OCI-M2 (cell line): ENCODE measurements at regions not wholly inside any gene's neighbourhood (a gene's known extent, or its start where the extent isn't known, plus 50 kb on each side); places are given as distances from the start of the nearest gene placed in this dataset.

Experiments used
- DNase-seq: peaks from one replicate; lab custom pipeline; 2025; ENCODE audit not compliant: unreplicated experiment; lab: John Stamatoyannopoulos, UW

DNA sequence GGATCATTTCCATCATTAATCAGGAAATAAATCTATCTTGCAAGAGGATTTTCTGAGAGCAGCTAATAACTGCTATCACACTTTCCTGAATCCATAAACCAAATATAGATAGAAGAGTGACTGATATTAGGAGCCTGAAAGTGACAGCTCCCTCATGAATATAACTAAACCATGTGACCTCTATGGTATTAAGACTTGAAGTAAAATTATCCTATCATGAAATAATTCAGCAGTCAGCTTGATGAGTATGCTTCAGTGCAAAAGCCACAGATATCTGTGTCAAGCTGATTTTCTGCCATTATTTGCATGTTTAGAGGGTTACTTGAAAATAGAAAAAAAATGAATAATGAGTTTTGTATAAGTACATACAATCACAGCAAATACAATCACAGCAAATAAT, 80.1 kb upstream of the PPP1R3A start:
- no peak for DNase-seq

GRCh38 chr7:113996405-113996804, 77.6 kb upstream of the PPP1R3A start:
- DNase-seq, result no peak

DNA sequence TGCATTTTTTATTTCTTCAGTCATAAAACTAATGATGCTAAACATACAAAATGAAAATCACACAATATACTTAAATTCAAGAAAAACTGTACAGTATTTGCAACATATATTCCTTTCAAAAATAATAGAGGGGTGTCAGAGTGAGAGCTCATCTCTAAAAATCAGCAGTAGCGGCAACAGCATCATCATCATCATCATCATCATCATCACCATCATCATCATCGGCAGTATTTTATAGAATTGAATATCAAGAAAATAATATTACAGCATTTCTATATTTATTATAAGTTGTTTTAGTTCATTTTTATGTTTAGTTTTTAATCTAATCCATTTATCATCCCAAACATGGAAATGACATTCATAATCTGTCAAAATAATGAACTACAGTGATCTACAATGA, 67.4 kb upstream of the PPP1R3A start:
- DNase-seq, result no peak

DNA sequence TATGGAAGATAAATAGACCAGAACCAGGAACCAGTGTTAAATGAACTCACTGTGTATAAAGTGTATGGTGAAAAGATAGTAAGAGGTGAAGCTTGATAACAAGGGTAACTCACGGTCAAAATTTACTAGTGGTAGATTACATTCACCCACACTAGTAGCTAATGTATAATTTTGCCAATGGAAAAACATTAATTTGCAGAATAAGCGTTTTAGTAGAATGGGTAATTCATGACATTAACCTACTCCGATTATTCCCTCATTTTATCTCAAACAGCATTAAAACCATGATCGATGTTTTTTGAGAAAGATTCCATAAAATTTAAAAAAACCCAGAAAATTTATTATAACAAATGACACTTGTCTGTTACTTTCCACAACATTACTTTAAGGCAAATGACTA, 57.7 kb upstream of the PPP1R3A start:
- DNase-seq, result no peak

DNA sequence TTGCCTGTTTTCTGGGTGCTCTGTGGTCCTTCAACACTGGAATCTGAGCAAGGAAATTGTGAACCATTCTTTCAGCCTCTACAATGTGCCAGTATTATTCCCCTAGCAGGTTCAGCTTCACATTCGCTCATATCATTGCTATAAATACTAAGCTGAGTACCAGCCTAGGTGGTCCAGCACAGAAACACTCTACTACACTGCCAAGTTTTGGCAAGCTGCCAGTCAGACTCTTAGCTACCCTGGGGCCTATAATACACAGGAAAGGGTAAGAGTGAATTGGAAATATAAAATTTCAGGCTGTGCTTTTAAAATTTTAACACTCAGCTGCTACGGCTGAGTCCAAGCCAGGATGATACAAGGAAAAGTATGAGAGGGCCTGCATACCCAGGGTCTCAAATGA, 49.9 kb upstream of the PPP1R3A start:
- no peak for DNase-seq
